HCT116 (cell line): ENCODE measurements at regions not wholly inside any gene's neighbourhood (a gene's known extent, or its start where the extent isn't known, plus 50 kb on each side); places are given as distances from the start of the nearest gene placed in this dataset.

Experiments used
- ATAC-seq: fragments of 200-7000 bp; cut with Tn5 transposase; 2 replicates; pipeline ENCODE4 v1.9.1; 2020; ENCODE audit warnings: mild to moderate bottlenecking, moderate library complexity
- BruUV-seq: library from RNA; stranded (reverse); fragments of 400-500 nt; replicated peaks from 2 replicates; lab custom pipeline; 2021; lab: Mats Ljungman, UMichigan
- CTCF ChIA-PET: fragments of 300-600 bp; sonication (Branson Sonifier 250); formaldehyde crosslinking; loops from one replicate; lab custom pipeline; 2021; ENCODE audit warnings: antibody characterized with exemption; lab: Charles Lee
- POLR2A ChIA-PET: fragments of 300-600, 350-600 bp; sonication (Branson Sonifier 250); formaldehyde crosslinking; loops from one replicate; lab custom pipeline; 2021; ENCODE audit warnings: antibody characterized with exemption; lab: Charles Lee
- RAD21 ChIA-PET, 2 experiments: fragments of 300-600 bp; sonication (Branson Sonifier 250); formaldehyde crosslinking; loops; one replicate each; lab custom pipeline; 2023; ENCODE audit warnings: low total read pairs in 2 of 2; ENCODE audit not compliant: uncharacterized antibody in 2 of 2, unreplicated experiment in 2 of 2, low non-redundant PET in 1 of 2; lab: Charles Lee
- DNase-seq: peaks from one replicate; pipeline ENCODE4 v3.0.0-alpha.2; 2010; ENCODE audit warnings: low read depth, low spot score
- H2AFZ ChIP-seq: fragments of 200-600 bp; shearing (Covaris generic), sonication (generic); 2 replicates; pipeline ENCODE4 v1.6.1; 2017; ENCODE audit warnings: low read depth, mixed run types, mixed read lengths, antibody characterized with exemption, low read length; ENCODE audit not compliant: poor library complexity, severe bottlenecking
- H3K27ac ChIP-seq: 2 replicates; pipeline ENCODE4 v1.5.1; 2012; ENCODE audit warnings: low read depth, low read length
- H3K27me3 ChIP-seq: fragments of 200-600 bp; sonication (generic); 2 replicates; pipeline ENCODE4 v1.6.1; 2016; ENCODE audit warnings: mixed run types, low read length, mixed read lengths; ENCODE audit not compliant: insufficient read depth
- H3K36me3 ChIP-seq, 2 experiments: fragments of 200-500 bp in 1 of 2; fragments of 200-600 bp in 1 of 2; sonication (Bioruptor generic) in 1 of 2; sonication (generic) in 1 of 2; 2 replicates each; pipeline versions ENCODE4 v1.5.1 to v1.6.1; 2014 to 2016; ENCODE audit warnings: low read length in 2 of 2, inconsistent platforms in 1 of 2, mixed read lengths in 1 of 2, mixed run types in 1 of 2; ENCODE audit not compliant: insufficient read depth in 2 of 2, control insufficient read depth in 1 of 2
- H3K4me1 ChIP-seq, 2 experiments: fragments of 200-600 bp in 1 of 2; sonication (generic) in 1 of 2; 2 replicates each; pipeline versions ENCODE4 v1.5.1 to v1.6.1; 2012 to 2017; ENCODE audit warnings: low read length in 2 of 2, inconsistent platforms in 1 of 2, mild to moderate bottlenecking in 1 of 2, mixed read lengths in 1 of 2, mixed run types in 1 of 2, moderate library complexity in 1 of 2; ENCODE audit not compliant: insufficient read depth in 2 of 2, control insufficient read depth in 1 of 2
- H3K4me2 ChIP-seq: fragments of 200-600 bp; sonication (generic); 2 replicates; pipeline ENCODE4 v1.6.1; 2017; ENCODE audit warnings: mixed run types, low read length, mixed read lengths
- H3K4me3 ChIP-seq, 2 experiments: fragments of 200-600 bp in 1 of 2; sonication (generic) in 1 of 2; replicated peaks in 1 of 2; 2 replicates each; pipeline ENCODE4 v1.5.1; 2011 to 2016; ENCODE audit warnings: low read length in 2 of 2, control low read depth in 1 of 2, low read depth in 1 of 2, mild to moderate bottlenecking in 1 of 2, mixed read lengths in 1 of 2, mixed run types in 1 of 2
- H3K79me2 ChIP-seq: fragments of 200-600 bp; sonication (generic); 2 replicates; pipeline ENCODE4 v1.6.1; 2017; ENCODE audit warnings: mild to moderate bottlenecking, mixed run types, low read length, moderate library complexity, mixed read lengths; ENCODE audit not compliant: insufficient read depth
- H3K9ac ChIP-seq: fragments of 200-600 bp; sonication (generic); 2 replicates; pipeline ENCODE4 v1.6.1; 2016; ENCODE audit warnings: low read length, mixed read lengths
- H3K9me2 ChIP-seq: fragments of 200-600 bp; sonication (generic), shearing (Covaris generic); 2 replicates; pipeline ENCODE4 v1.6.1; 2017; ENCODE audit warnings: mixed run types, mild to moderate bottlenecking, moderate library complexity; ENCODE audit not compliant: insufficient read depth
- H3K9me3 ChIP-seq, 2 experiments: fragments of 200-500 bp in 1 of 2; fragments of 200-600 bp in 1 of 2; sonication (Bioruptor generic) in 1 of 2; sonication (generic) in 1 of 2; 2 replicates each; pipeline ENCODE4 v1.6.1; 2014 to 2017; ENCODE audit warnings: low read length in 2 of 2, mixed read lengths in 2 of 2, inconsistent platforms in 1 of 2, low read depth in 1 of 2, mild to moderate bottlenecking in 1 of 2, mixed run types in 1 of 2, moderate library complexity in 1 of 2; ENCODE audit not compliant: control insufficient read depth in 1 of 2, insufficient read depth in 1 of 2
- H4K20me1 ChIP-seq: fragments of 200-600 bp; sonication (generic), shearing (Covaris generic); 2 replicates; pipeline ENCODE4 v1.6.1; 2017; ENCODE audit warnings: mixed run types, mild to moderate bottlenecking, moderate library complexity; ENCODE audit not compliant: insufficient read depth
- ELF1 ChIP-seq: IDR thresholded peaks from 2 replicates; pipeline ENCODE4 v1.6.1; 2012; ENCODE audit warnings: low read depth, borderline replicate concordance
- EZH2 ChIP-seq: fragments of 200-600 bp; sonication (generic); IDR thresholded peaks from 2 replicates; pipeline ENCODE4 v1.6.1; 2017; ENCODE audit warnings: antibody characterized with exemption, mixed run types
- EZH2phosphoT487 ChIP-seq: fragments of 200-600 bp; IDR thresholded peaks from 2 replicates; pipeline ENCODE4 v1.6.1; 2018; ENCODE audit warnings: antibody characterized with exemption, borderline replicate concordance
- FOSL1 ChIP-seq: IDR thresholded peaks from 2 replicates; pipeline ENCODE4 v1.6.1; 2012; ENCODE audit warnings: low read depth
- RAD21 ChIP-seq: IDR thresholded peaks from 2 replicates; pipeline ENCODE4 v1.6.1; 2012; ENCODE audit warnings: low read depth, mild to moderate bottlenecking
- TCF7L2 ChIP-seq: IDR thresholded peaks from 2 replicates; pipeline ENCODE4 v1.7.0; 2011; ENCODE audit warnings: borderline replicate concordance, inconsistent platforms; ENCODE audit not compliant: insufficient read depth, insufficient read length; ENCODE audit errors: extremely low read depth
- ZFX ChIP-seq: fragments of 450-650 bp; IDR thresholded peaks from 2 replicates; pipeline ENCODE4 v1.6.1; 2017
- ZNF274 ChIP-seq: fragments of 200-500 bp; sonication (Bioruptor generic); IDR thresholded peaks from 2 replicates; pipeline ENCODE4 v1.6.1; 2014; ENCODE audit warnings: mild to moderate bottlenecking, low read depth, low read length, inconsistent platforms
- intact Hi-C: fragments of 100-400 bp; cut with micrococcal nuclease; formaldehyde crosslinking; loops from 2 replicates; pipeline ENCODE4 v1.10.0; 2022
- TF ChIP-seq, protein P1 (sequence below): IDR thresholded peaks from 2 replicates; pipeline ENCODE4 v1.6.1; 2012; ENCODE audit warnings: low read depth
- TF ChIP-seq, protein P2 (sequence below), 3 experiments: fragments of 200-600 bp in 1 of 3; sonication (generic) in 1 of 3; IDR thresholded peaks in 2 of 3; conservative IDR thresholded peaks in 1 of 3; 2 replicates each; pipeline ENCODE4 v1.5.1; 2012 to 2017; ENCODE audit warnings: low read depth in 2 of 3, low read length in 2 of 3, antibody characterized with exemption in 1 of 3, borderline replicate concordance in 1 of 3, control low read depth in 1 of 3, mild to moderate bottlenecking in 1 of 3, mixed read lengths in 1 of 3, mixed run types in 1 of 3, moderate library complexity in 1 of 3; ENCODE audit not compliant: insufficient read depth in 1 of 3
- TF ChIP-seq, protein P3 (sequence below): IDR thresholded peaks from 2 replicates; pipeline ENCODE4 v1.6.1; 2011; ENCODE audit warnings: mild to moderate bottlenecking, low read length, moderate library complexity; ENCODE audit not compliant: insufficient replicate concordance; ENCODE audit errors: extremely low read depth

DNA sequence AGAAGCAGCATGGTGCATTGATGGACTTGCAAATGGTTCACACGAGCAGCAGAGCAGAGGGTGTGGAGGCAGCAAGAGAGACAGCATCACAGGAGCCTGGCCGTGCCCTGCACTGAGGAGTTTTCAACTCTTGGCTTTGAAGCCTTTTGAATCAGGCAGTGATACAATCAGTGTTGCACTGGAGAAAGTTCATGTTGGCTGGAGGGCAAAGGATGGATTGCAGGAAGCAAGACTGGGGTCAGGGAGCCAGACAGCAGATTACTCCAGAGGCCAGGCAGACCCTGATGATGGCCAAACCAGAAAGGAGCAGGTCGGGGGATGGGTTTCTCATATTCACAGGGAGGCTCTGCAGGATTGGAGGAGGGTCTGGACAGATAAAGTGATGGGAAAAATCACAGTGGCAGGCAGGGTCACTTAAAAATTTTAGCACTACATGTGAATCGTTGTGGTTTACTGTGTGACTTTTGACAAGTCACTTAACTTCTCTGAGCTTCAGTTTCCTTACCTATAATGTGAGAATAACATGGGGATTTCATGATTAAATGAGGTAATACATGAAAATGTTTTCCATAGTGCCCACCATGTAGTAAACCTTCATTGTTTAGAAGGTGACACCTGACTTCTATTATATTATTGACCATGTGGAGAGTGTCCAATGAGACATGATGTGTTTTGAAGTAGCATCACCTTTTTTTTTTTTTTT is 125.3 kb downstream of the SALL1 start:
- H3K4me3 ChIP-seq, result no peak overlapping the region
- intact Hi-C loops, result no loop called here
- ATAC-seq (no peak), DNase-seq (no peak)
- no peak overlapping the region for H3K9ac ChIP-seq
- H3K79me2 ChIP-seq, result no peaks in the 10 kb centered on the region
- no TSS peak for BruUV-seq
- no peaks in the 10 kb centered on the region for H3K9me2 ChIP-seq
- no peaks in the 10 kb centered on the region for H3K4me1 ChIP-seq
- TF ChIP-seq RAD21 (no peak), FOSL1 (no peak), ZNF274 (no peak), ELF1 (no peak), TCF7L2 (no peak), EZH2phosphoT487 (no peak), EZH2 (no peak), ZFX (no peak)
- TF ChIP-seq, protein P1, sequence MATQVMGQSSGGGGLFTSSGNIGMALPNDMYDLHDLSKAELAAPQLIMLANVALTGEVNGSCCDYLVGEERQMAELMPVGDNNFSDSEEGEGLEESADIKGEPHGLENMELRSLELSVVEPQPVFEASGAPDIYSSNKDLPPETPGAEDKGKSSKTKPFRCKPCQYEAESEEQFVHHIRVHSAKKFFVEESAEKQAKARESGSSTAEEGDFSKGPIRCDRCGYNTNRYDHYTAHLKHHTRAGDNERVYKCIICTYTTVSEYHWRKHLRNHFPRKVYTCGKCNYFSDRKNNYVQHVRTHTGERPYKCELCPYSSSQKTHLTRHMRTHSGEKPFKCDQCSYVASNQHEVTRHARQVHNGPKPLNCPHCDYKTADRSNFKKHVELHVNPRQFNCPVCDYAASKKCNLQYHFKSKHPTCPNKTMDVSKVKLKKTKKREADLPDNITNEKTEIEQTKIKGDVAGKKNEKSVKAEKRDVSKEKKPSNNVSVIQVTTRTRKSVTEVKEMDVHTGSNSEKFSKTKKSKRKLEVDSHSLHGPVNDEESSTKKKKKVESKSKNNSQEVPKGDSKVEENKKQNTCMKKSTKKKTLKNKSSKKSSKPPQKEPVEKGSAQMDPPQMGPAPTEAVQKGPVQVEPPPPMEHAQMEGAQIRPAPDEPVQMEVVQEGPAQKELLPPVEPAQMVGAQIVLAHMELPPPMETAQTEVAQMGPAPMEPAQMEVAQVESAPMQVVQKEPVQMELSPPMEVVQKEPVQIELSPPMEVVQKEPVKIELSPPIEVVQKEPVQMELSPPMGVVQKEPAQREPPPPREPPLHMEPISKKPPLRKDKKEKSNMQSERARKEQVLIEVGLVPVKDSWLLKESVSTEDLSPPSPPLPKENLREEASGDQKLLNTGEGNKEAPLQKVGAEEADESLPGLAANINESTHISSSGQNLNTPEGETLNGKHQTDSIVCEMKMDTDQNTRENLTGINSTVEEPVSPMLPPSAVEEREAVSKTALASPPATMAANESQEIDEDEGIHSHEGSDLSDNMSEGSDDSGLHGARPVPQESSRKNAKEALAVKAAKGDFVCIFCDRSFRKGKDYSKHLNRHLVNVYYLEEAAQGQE, result no peak
- TF ChIP-seq, protein P2, sequence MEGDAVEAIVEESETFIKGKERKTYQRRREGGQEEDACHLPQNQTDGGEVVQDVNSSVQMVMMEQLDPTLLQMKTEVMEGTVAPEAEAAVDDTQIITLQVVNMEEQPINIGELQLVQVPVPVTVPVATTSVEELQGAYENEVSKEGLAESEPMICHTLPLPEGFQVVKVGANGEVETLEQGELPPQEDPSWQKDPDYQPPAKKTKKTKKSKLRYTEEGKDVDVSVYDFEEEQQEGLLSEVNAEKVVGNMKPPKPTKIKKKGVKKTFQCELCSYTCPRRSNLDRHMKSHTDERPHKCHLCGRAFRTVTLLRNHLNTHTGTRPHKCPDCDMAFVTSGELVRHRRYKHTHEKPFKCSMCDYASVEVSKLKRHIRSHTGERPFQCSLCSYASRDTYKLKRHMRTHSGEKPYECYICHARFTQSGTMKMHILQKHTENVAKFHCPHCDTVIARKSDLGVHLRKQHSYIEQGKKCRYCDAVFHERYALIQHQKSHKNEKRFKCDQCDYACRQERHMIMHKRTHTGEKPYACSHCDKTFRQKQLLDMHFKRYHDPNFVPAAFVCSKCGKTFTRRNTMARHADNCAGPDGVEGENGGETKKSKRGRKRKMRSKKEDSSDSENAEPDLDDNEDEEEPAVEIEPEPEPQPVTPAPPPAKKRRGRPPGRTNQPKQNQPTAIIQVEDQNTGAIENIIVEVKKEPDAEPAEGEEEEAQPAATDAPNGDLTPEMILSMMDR (IDR thresholded peaks at IDR 0.05 in 2 of 3, conservative IDR thresholded peaks at IDR 0.05 in 1 of 3; ENCODE audit: borderline replicate concordance in 1 of 3, insufficient read depth in 1 of 3, low read depth in 2 of 3, low read length in 2 of 3), result no peak
- TF ChIP-seq, protein P3, sequence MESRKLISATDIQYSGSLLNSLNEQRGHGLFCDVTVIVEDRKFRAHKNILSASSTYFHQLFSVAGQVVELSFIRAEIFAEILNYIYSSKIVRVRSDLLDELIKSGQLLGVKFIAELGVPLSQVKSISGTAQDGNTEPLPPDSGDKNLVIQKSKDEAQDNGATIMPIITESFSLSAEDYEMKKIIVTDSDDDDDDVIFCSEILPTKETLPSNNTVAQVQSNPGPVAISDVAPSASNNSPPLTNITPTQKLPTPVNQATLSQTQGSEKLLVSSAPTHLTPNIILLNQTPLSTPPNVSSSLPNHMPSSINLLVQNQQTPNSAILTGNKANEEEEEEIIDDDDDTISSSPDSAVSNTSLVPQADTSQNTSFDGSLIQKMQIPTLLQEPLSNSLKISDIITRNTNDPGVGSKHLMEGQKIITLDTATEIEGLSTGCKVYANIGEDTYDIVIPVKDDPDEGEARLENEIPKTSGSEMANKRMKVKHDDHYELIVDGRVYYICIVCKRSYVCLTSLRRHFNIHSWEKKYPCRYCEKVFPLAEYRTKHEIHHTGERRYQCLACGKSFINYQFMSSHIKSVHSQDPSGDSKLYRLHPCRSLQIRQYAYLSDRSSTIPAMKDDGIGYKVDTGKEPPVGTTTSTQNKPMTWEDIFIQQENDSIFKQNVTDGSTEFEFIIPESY, result no peak
- H3K9me3 ChIP-seq, result no peaks in the 10 kb centered on the region
- no peaks in the 10 kb centered on the region for H4K20me1 ChIP-seq
- peaks cover 17% of the 10 kb centered on the region for H3K27me3 ChIP-seq
- H3K36me3 ChIP-seq, result no peaks in the 10 kb centered on the region
- no peak overlapping the region for H2AFZ ChIP-seq
- ChIA-PET CTCF (no interaction called here), RAD21 (no interaction called here), POLR2A (no interaction called here)
- H3K4me2 ChIP-seq, result no peak overlapping the region
- H3K27ac ChIP-seq, result no peak overlapping the region
